IMR-90 (cell line): ENCODE measurements at regions not wholly inside any gene's neighbourhood (a gene's known extent, or its start where the extent isn't known, plus 50 kb on each side); places are given as distances from the start of the nearest gene placed in this dataset.

Source experiments
- ATAC-seq: fragments of 200-7000 bp; cut with Tn5 transposase; 2 replicates; pipeline ENCODE4 v1.9.1; 2020; ENCODE audit warnings: low read depth, mild to moderate bottlenecking, moderate library complexity
- BruUV-seq: library from RNA; stranded (reverse); fragments of 400-500 nt; replicated peaks from 2 replicates; lab custom pipeline; 2021; lab: Mats Ljungman, UMichigan
- CTCF ChIA-PET: fragments of 300-600 bp; formaldehyde crosslinking; extraction: SDS; loops from one replicate; lab custom pipeline; 2021; ENCODE audit warnings: antibody characterized with exemption; lab: Yijun Ruan, JAX
- POLR2A ChIA-PET: fragments of 300-600 bp; sonication (Branson Sonifier 250); formaldehyde crosslinking; loops from one replicate; lab custom pipeline; 2022; ENCODE audit warnings: antibody characterized with exemption; ENCODE audit not compliant: unreplicated experiment; lab: Charles Lee
- DNase-seq: peaks from one replicate; pipeline ENCODE4 v3.0.0; 2013
- H2AFZ ChIP-seq: replicated peaks from 2 replicates; pipeline ENCODE3; 2013; ENCODE audit warnings: low read length, mild to moderate bottlenecking; ENCODE audit not compliant: poor library complexity
- H2AK5ac ChIP-seq: 2 replicates; pipeline ENCODE4 v1.6.1; 2013; ENCODE audit warnings: low read depth, low read length, inconsistent platforms
- H2AK9ac ChIP-seq: replicated peaks from 2 replicates; pipeline ENCODE3; 2013; ENCODE audit warnings: mild to moderate bottlenecking, low read depth, low read length, moderate library complexity; ENCODE audit not compliant: poor library complexity
- H2BK120ac ChIP-seq: 2 replicates; pipeline ENCODE4 v1.6.1; 2013; ENCODE audit warnings: low read depth, low read length, inconsistent platforms
- H2BK15ac ChIP-seq: 3 replicates; pipeline ENCODE4 v1.6.1; 2013; ENCODE audit warnings: low read depth, low read length, inconsistent platforms
- H2BK20ac ChIP-seq: 2 replicates; pipeline ENCODE4 v1.6.1; 2013; ENCODE audit warnings: low read depth, mild to moderate bottlenecking, inconsistent platforms, low read length, moderate library complexity
- H2BK5ac ChIP-seq: 2 replicates; pipeline ENCODE4 v1.6.1; 2013; ENCODE audit warnings: mild to moderate bottlenecking, low read depth, low read length, inconsistent platforms; ENCODE audit not compliant: poor library complexity, severe bottlenecking
- H3K14ac ChIP-seq: replicated peaks from 2 replicates; pipeline ENCODE4 v1.6.1; 2013; ENCODE audit warnings: low read depth, low read length, inconsistent platforms
- H3K18ac ChIP-seq: 2 replicates; pipeline ENCODE4 v1.6.1; 2013; ENCODE audit warnings: low read depth, low read length, control low read depth
- H3K23ac ChIP-seq: 2 replicates; pipeline ENCODE4 v1.6.1; 2013; ENCODE audit warnings: low read depth, low read length, inconsistent platforms
- H3K27ac ChIP-seq: 2 replicates; pipeline ENCODE4 v1.5.1; 2013; ENCODE audit warnings: mild to moderate bottlenecking, control low read depth, low read length; ENCODE audit not compliant: insufficient read depth
- H3K27me3 ChIP-seq: 2 replicates; pipeline ENCODE4 v1.6.1; 2013; ENCODE audit warnings: low read length; ENCODE audit not compliant: control insufficient read depth, insufficient read depth
- H3K36me3 ChIP-seq: 2 replicates; pipeline ENCODE4 v1.6.1; 2013; ENCODE audit warnings: low read length, mixed read lengths; ENCODE audit not compliant: control insufficient read depth, insufficient read depth
- H3K4ac ChIP-seq: 2 replicates; pipeline ENCODE4 v1.6.1; 2013; ENCODE audit warnings: low read depth, low read length, inconsistent platforms
- H3K4me1 ChIP-seq: 2 replicates; pipeline ENCODE4 v1.6.1; 2013; ENCODE audit warnings: low read length, mixed read lengths; ENCODE audit not compliant: control insufficient read depth, insufficient read depth
- H3K4me2 ChIP-seq: 2 replicates; pipeline ENCODE4 v1.6.1; 2013; ENCODE audit warnings: low read depth, mild to moderate bottlenecking, control low read depth, low read length, moderate library complexity
- H3K4me3 ChIP-seq: 2 replicates; pipeline ENCODE4 v1.5.1; 2013; ENCODE audit warnings: low read depth, mild to moderate bottlenecking, control low read depth, low read length, moderate library complexity; ENCODE audit not compliant: insufficient read depth
- H3K56ac ChIP-seq: 2 replicates; pipeline ENCODE4 v1.6.1; 2013; ENCODE audit warnings: low read length, inconsistent platforms; ENCODE audit not compliant: insufficient read depth; ENCODE audit errors: extremely low read depth
- H3K79me1 ChIP-seq, 2 experiments: 2 replicates each; pipeline ENCODE4 v1.6.1; 2013; ENCODE audit warnings: low read length in 2 of 2, inconsistent platforms in 1 of 2, low read depth in 1 of 2
- H3K9ac ChIP-seq: 2 replicates; pipeline ENCODE4 v1.6.1; 2013; ENCODE audit warnings: low read depth, low read length, control low read depth
- H3K9me1 ChIP-seq: 2 replicates; pipeline ENCODE4 v1.6.1; 2013; ENCODE audit warnings: low read length, inconsistent platforms; ENCODE audit not compliant: insufficient read depth
- H3K9me3 ChIP-seq: 2 replicates; pipeline ENCODE4 v1.6.1; 2013; ENCODE audit warnings: low read length; ENCODE audit not compliant: control insufficient read depth, insufficient read depth
- H4K20me1 ChIP-seq: 2 replicates; pipeline ENCODE4 v1.6.1; 2013; ENCODE audit warnings: low read length, inconsistent platforms; ENCODE audit not compliant: insufficient read depth
- H4K5ac ChIP-seq: 2 replicates; pipeline ENCODE4 v1.6.1; 2013; ENCODE audit warnings: mild to moderate bottlenecking, low read depth, low read length, control low read depth
- H4K8ac ChIP-seq, 2 experiments: 2 replicates each; pipeline ENCODE4 v1.6.1; 2013; ENCODE audit warnings: low read depth in 2 of 2, low read length in 2 of 2, control low read depth in 1 of 2, inconsistent platforms in 1 of 2
- H4K91ac ChIP-seq: 2 replicates; pipeline ENCODE4 v1.6.1; 2013; ENCODE audit warnings: low read depth, low read length, inconsistent platforms; ENCODE audit not compliant: insufficient read depth
- BHLHE40 ChIP-seq: fragments of 150-350 bp; IDR thresholded peaks from 2 replicates; pipeline ENCODE4 v1.6.1; 2016; ENCODE audit warnings: mild to moderate bottlenecking, low read depth, low read length
- CEBPB ChIP-seq: IDR thresholded peaks from 2 replicates; pipeline ENCODE4 v1.6.1; 2012; ENCODE audit warnings: low read depth, low read length, improper control_type of control experiment
- CHD1 ChIP-seq: IDR thresholded peaks from 2 replicates; pipeline ENCODE4 v1.6.1; 2012; ENCODE audit warnings: low read depth, low read length, improper control_type of control experiment
- FOS ChIP-seq: fragments of 150-350 bp; IDR thresholded peaks from 2 replicates; pipeline ENCODE4 v1.6.1; 2016; ENCODE audit warnings: low read depth, low read length
- MAFK ChIP-seq: IDR thresholded peaks from 2 replicates; pipeline ENCODE4 v1.6.1; 2012; ENCODE audit warnings: low read depth, low read length, improper control_type of control experiment
- MAZ ChIP-seq: IDR thresholded peaks from 2 replicates; pipeline ENCODE4 v1.6.1; 2012; ENCODE audit warnings: low read depth, mild to moderate bottlenecking, low read length, improper control_type of control experiment, moderate library complexity, borderline replicate concordance
- MXI1 ChIP-seq: IDR thresholded peaks from 2 replicates; pipeline ENCODE4 v1.6.1; 2012; ENCODE audit warnings: low read depth, mild to moderate bottlenecking, low read length, moderate library complexity, borderline replicate concordance
- NFE2L2 ChIP-seq: fragments of 150-350 bp; IDR thresholded peaks from 2 replicates; pipeline ENCODE4 v1.6.1; 2016; ENCODE audit warnings: low read depth, mild to moderate bottlenecking, low read length
- POLR2A ChIP-seq: IDR thresholded peaks from 2 replicates; pipeline ENCODE4 v1.6.1; 2012; ENCODE audit warnings: mild to moderate bottlenecking, low read depth, low read length
- RAD21 ChIP-seq: IDR thresholded peaks from 2 replicates; pipeline ENCODE4 v1.6.1; 2012; ENCODE audit warnings: low read length, improper control_type of control experiment
- RCOR1 ChIP-seq: IDR thresholded peaks from 2 replicates; pipeline ENCODE4 v1.6.1; 2012; ENCODE audit warnings: mild to moderate bottlenecking, low read length, improper control_type of control experiment; ENCODE audit not compliant: insufficient replicate concordance
- RFX5 ChIP-seq: IDR thresholded peaks from 2 replicates; pipeline ENCODE4 v1.8.0; 2012; ENCODE audit warnings: low read depth, mild to moderate bottlenecking, low read length, moderate library complexity
- SMC3 ChIP-seq: fragments of 150-350 bp; IDR thresholded peaks from 2 replicates; pipeline ENCODE4 v1.6.1; 2016; ENCODE audit warnings: low read depth, mild to moderate bottlenecking, antibody characterized with exemption, low read length, moderate library complexity
- WGBS, 2 experiments: methylation state at CpG; one replicate each; pipeline versions ENCODE4 v1.1.5 to v1.1.7; 2013; ENCODE audit warnings: missing lambda C conversion rate in 2 of 2; ENCODE audit not compliant: insufficient read length in 1 of 2; ENCODE audit errors: extremely low coverage in 2 of 2; 5-methylcytosine and 5-hydroxymethylcytosine counted together
- dilution Hi-C: fragments of 300-500 bp; cut with HindIII; formaldehyde crosslinking; loops from one replicate; pipeline ENCODE4 v1.14.3; 2018; ENCODE audit warnings: low sequenced_read_pairs; ENCODE audit not compliant: unreplicated experiment
- in situ Hi-C: fragments of 300-500 bp; cut with MboI; formaldehyde crosslinking; loops from 3 replicates; pipeline ENCODE4 v1.14.3; 2019; ENCODE audit warnings: low sequenced_read_pairs, inconsistent platforms, mixed read lengths
- intact Hi-C: fragments of 100-400 bp; cut with micrococcal nuclease; formaldehyde crosslinking; loops from 2 replicates; pipeline ENCODE4 v1.10.0; 2022
- TF ChIP-seq, protein P1 (sequence below): conservative IDR thresholded peaks from 2 replicates; pipeline ENCODE4 v1.5.1; 2012; ENCODE audit warnings: mild to moderate bottlenecking, low read depth, low read length, improper control_type of control experiment
- TF ChIP-seq, protein P2 (sequence below): fragments of 150-350 bp; IDR thresholded peaks from 2 replicates; pipeline ENCODE4 v1.6.1; 2016; ENCODE audit warnings: low read depth, mild to moderate bottlenecking, low read length, moderate library complexity, borderline replicate concordance
- TF ChIP-seq, protein P3 (sequence below): fragments of 150-350 bp; IDR thresholded peaks from 2 replicates; pipeline ENCODE4 v1.6.1; 2017; ENCODE audit warnings: mild to moderate bottlenecking, antibody characterized with exemption, low read length, low read depth

DNA sequence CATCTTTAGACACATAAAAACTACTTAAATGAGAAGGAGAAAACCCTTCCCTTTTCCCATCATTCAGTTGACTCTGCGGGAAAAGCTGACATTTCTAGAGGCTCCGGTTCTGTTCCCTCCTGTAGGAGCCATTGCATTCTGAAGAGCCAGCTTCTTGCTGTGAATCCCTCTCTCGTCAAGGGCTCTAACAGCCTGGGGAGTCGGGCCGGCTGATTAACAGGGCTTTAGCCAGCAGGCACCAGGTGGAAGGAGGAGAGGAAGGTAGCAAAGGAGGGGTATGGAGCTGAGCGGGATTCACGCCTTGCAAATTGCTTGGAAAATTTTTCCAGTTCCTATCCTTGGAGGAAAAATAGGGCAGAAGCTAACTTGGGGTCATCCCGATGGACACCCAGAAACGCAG, 108.3 kb upstream of the UBE2E1 start:
- Histone ChIP-seq H3K9ac (no peak overlapping the region), H3K4me1 (no peaks in the 10 kb centered on the region), H2BK20ac (no peak overlapping the region), H3K36me3 (no peaks in the 10 kb centered on the region), H3K4me2 (no peak overlapping the region), H3K4me3 (no peak overlapping the region), H2BK120ac (no peak overlapping the region), H4K5ac (no peak overlapping the region), H2AFZ (peak overlapping the region; percentile 37), H3K14ac (no peak overlapping the region), H3K56ac (no peak overlapping the region), H3K27ac (no peak overlapping the region), H2BK15ac (no peak overlapping the region), H3K9me1 (peaks cover 3% of the 10 kb centered on the region; the same call in 1 of the 2 replicates), H4K91ac (no peak overlapping the region), H2AK9ac (no peak overlapping the region), H3K18ac (no peak overlapping the region), H4K8ac (no peak overlapping the region), H2BK5ac (no peak overlapping the region), H4K20me1 (no peaks in the 10 kb centered on the region), H3K9me3 (no peaks in the 10 kb centered on the region), H3K27me3 (no peaks in the 10 kb centered on the region; the same call in 1 of the 2 replicates), H3K4ac (no peak overlapping the region), H3K23ac (no peak overlapping the region), H2AK5ac (no peak overlapping the region; the same call in 1 of the 2 replicates), H3K79me1 (no peaks in the 10 kb centered on the region)
- in situ Hi-C loops (no loop called here), dilution Hi-C loops (no loop called here), intact Hi-C loops (loop anchor here (10.0 kb wide), 1 partner anchor 693 kb away; no protein-coding TSS in a partner anchor)
- no peak for DNase-seq
- TF ChIP-seq, protein P1, sequence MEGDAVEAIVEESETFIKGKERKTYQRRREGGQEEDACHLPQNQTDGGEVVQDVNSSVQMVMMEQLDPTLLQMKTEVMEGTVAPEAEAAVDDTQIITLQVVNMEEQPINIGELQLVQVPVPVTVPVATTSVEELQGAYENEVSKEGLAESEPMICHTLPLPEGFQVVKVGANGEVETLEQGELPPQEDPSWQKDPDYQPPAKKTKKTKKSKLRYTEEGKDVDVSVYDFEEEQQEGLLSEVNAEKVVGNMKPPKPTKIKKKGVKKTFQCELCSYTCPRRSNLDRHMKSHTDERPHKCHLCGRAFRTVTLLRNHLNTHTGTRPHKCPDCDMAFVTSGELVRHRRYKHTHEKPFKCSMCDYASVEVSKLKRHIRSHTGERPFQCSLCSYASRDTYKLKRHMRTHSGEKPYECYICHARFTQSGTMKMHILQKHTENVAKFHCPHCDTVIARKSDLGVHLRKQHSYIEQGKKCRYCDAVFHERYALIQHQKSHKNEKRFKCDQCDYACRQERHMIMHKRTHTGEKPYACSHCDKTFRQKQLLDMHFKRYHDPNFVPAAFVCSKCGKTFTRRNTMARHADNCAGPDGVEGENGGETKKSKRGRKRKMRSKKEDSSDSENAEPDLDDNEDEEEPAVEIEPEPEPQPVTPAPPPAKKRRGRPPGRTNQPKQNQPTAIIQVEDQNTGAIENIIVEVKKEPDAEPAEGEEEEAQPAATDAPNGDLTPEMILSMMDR = no peak
- TF ChIP-seq NFE2L2 (no peak), MAZ (no peak), BHLHE40 (no peak), CEBPB (no peak), SMC3 (no peak), RFX5 (no peak), RAD21 (no peak), CHD1 (no peak), MXI1 (no peak), POLR2A (no peak), FOS (no peak), MAFK (no peak), RCOR1 (no peak)
- TF ChIP-seq, protein P2, sequence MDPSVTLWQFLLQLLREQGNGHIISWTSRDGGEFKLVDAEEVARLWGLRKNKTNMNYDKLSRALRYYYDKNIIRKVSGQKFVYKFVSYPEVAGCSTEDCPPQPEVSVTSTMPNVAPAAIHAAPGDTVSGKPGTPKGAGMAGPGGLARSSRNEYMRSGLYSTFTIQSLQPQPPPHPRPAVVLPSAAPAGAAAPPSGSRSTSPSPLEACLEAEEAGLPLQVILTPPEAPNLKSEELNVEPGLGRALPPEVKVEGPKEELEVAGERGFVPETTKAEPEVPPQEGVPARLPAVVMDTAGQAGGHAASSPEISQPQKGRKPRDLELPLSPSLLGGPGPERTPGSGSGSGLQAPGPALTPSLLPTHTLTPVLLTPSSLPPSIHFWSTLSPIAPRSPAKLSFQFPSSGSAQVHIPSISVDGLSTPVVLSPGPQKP = no peak
- TF ChIP-seq, protein P3, sequence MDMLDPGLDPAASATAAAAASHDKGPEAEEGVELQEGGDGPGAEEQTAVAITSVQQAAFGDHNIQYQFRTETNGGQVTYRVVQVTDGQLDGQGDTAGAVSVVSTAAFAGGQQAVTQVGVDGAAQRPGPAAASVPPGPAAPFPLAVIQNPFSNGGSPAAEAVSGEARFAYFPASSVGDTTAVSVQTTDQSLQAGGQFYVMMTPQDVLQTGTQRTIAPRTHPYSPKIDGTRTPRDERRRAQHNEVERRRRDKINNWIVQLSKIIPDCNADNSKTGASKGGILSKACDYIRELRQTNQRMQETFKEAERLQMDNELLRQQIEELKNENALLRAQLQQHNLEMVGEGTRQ = no peak
- POLR2A ChIA-PET = interaction anchor here (0.6 kb wide), 1 partner anchor 746 kb away, joined by 3 read pairs; no protein-coding TSS in a partner anchor
- 67% methylated on average over 1 of the region's 9 CpGs; no CpG with 5 or more reads in 1 of the 2 experiments for WGBS, 2 experiments
- CTCF ChIA-PET = no interaction called here
- no TSS peak for BruUV-seq
- ATAC-seq = no peak
